ENCODE measurements at regions not wholly inside any gene's neighbourhood (a gene's known extent, or its start where the extent isn't known, plus 50 kb on each side); places are given as distances from the start of the nearest gene placed in this dataset.

- TF ChIP-seq ZBTB7A (IDR thresholded peaks at IDR 0.05; ENCODE audit: low read depth) = no peak
- no peak for TF ChIP-seq EGR1 (IDR thresholded peaks at IDR 0.05)
- TF ChIP-seq MAX (IDR thresholded peaks at IDR 0.05) = no peak
- TF ChIP-seq, protein P1, sequence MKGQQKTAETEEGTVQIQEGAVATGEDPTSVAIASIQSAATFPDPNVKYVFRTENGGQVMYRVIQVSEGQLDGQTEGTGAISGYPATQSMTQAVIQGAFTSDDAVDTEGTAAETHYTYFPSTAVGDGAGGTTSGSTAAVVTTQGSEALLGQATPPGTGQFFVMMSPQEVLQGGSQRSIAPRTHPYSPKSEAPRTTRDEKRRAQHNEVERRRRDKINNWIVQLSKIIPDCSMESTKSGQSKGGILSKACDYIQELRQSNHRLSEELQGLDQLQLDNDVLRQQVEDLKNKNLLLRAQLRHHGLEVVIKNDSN (IDR thresholded peaks at IDR 0.05) = no peak
- no peak for TF ChIP-seq REST (IDR thresholded peaks at IDR 0.05; ENCODE audit: low read depth)
- TF ChIP-seq RAD21 (IDR thresholded peaks at IDR 0.05; ENCODE audit: low read depth) = no peak
- no peak for TF ChIP-seq FOXM1 (IDR thresholded peaks at IDR 0.05; ENCODE audit: borderline replicate concordance, low read depth)
- no peak for TF ChIP-seq NFIC (IDR thresholded peaks at IDR 0.05)
- no peak for TF ChIP-seq TEAD4 (IDR thresholded peaks at IDR 0.05)
- no peak for TF ChIP-seq TAF1 (IDR thresholded peaks at IDR 0.05; ENCODE audit: low read depth)
These were observed 99.7 kb upstream of the UGP2 start for GRCh38 chr2:63741884-63742579.

DNA sequence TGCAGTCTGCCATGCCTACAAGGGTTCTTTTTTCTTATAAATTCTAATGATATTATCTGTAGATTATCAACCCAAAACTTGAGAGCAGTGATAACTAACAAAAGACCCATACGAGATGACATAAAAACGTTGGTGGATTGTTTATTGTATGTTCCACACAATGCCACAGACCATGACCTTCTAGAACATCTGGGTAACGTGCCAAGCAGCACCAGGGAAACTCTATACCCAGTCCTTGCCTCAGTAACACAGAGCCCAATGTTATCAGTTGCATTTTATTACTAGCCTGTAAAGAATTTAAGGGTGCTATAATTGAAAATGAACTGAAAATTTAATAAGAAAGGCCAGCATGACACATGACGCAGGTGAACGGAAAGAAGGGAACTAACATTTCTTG lies 99.1 kb upstream of the UGP2 start:
- TF ChIP-seq RAD21 (IDR thresholded peaks at IDR 0.05; ENCODE audit: low read depth) = no peak
- no peak for TF ChIP-seq TAF1 (IDR thresholded peaks at IDR 0.05; ENCODE audit: low read depth)
- no peak for TF ChIP-seq CEBPB (IDR thresholded peaks at IDR 0.05)
- TF ChIP-seq CREB1 (IDR thresholded peaks at IDR 0.05; ENCODE audit: low read depth) = no peak
- TF ChIP-seq EGR1 (IDR thresholded peaks at IDR 0.05) = no peak
- no peak for TF ChIP-seq MAX (IDR thresholded peaks at IDR 0.05)
- no peak for TF ChIP-seq EP300 (IDR thresholded peaks at IDR 0.05; ENCODE audit: borderline replicate concordance)
- TF ChIP-seq, protein P1 (IDR thresholded peaks at IDR 0.05) = no peak
- TF ChIP-seq TCF12 (IDR thresholded peaks at IDR 0.05; ENCODE audit: low read depth) = no peak
- TF ChIP-seq TEAD4 (IDR thresholded peaks at IDR 0.05) = no peak
- TF ChIP-seq NFIC (IDR thresholded peaks at IDR 0.05) = no peak
- no peak for TF ChIP-seq YY1 (IDR thresholded peaks at IDR 0.05; ENCODE audit: low read depth)

DNA sequence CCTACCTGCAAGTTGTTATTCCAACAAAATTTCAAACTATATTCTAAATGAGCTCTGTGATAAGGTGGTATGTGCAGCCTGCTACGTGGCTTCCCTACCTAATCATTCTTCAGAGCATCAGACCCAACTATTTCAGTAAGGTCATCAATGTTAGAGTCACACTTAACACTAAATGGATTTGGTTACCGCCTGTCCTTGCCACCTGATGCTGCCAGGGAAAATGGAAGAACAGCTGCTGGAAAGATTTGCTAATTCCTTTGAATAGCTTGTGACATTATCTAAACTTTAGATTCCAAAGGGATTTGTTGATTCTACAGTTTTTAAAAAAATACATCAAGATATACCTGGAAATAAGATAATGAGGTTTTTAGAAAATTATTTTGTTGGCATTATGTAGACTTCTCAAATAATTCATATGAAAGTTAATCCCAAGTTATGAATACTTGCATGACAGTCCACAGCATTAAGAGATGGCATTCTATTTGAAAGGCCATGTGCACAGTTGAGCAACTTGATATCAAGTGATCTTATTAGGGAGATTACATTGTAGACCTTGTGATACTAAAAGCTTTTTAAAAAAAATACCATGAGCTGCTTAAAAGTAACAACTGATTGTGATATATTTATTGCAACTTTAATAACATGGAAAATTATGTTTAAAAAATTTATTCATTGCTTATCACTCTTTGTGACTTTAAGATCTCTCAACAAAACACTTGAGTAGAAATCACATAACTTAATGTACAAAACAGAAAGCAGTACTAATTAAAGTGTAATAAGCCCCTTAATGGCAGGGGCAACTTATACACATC lies 98.3 kb upstream of the UGP2 start:
- TF ChIP-seq TCF12 (IDR thresholded peaks at IDR 0.05; ENCODE audit: low read depth) (no peak), MAX (IDR thresholded peaks at IDR 0.05) (no peak), NFIC (IDR thresholded peaks at IDR 0.05) (no peak), TEAD4 (IDR thresholded peaks at IDR 0.05) (no peak), ZBTB7A (IDR thresholded peaks at IDR 0.05; ENCODE audit: low read depth) (no peak), FOXM1 (IDR thresholded peaks at IDR 0.05; ENCODE audit: borderline replicate concordance, low read depth) (no peak), CEBPB (IDR thresholded peaks at IDR 0.05) (no peak)
- TF ChIP-seq, protein P1 (IDR thresholded peaks at IDR 0.05) = no peak

- no peak for TF ChIP-seq CREB1 (IDR thresholded peaks at IDR 0.05; ENCODE audit: low read depth)
- TF ChIP-seq YY1 (IDR thresholded peaks at IDR 0.05; ENCODE audit: low read depth) = no peak
- no peak for TF ChIP-seq MAX (IDR thresholded peaks at IDR 0.05)
- no peak for TF ChIP-seq TCF12 (IDR thresholded peaks at IDR 0.05; ENCODE audit: low read depth)
- TF ChIP-seq, protein P1 (IDR thresholded peaks at IDR 0.05) = no peak
- no peak for TF ChIP-seq NFIC (IDR thresholded peaks at IDR 0.05)
- no peak for TF ChIP-seq REST (IDR thresholded peaks at IDR 0.05; ENCODE audit: low read depth)
- TF ChIP-seq EGR1 (IDR thresholded peaks at IDR 0.05) = no peak
- TF ChIP-seq TAF1 (IDR thresholded peaks at IDR 0.05; ENCODE audit: low read depth) = no peak
- TF ChIP-seq EP300 (IDR thresholded peaks at IDR 0.05; ENCODE audit: borderline replicate concordance) = no peak
- TF ChIP-seq RAD21 (IDR thresholded peaks at IDR 0.05; ENCODE audit: low read depth) = no peak
- TF ChIP-seq CEBPB (IDR thresholded peaks at IDR 0.05) = no peak
- TF ChIP-seq TEAD4 (IDR thresholded peaks at IDR 0.05) = no peak
- no peak for TF ChIP-seq ZBTB7A (IDR thresholded peaks at IDR 0.05; ENCODE audit: low read depth)
- TF ChIP-seq FOXM1 (IDR thresholded peaks at IDR 0.05; ENCODE audit: borderline replicate concordance, low read depth) = no peak
These were observed 97.4 kb upstream of the UGP2 start for GRCh38 chr2:63743982-63744966.

Measured in Ishikawa (cell line).